Spinal cord (tissue), 9 donors: ENCODE measurements at regions not wholly inside any gene's neighbourhood (a gene's known extent, or its start where the extent isn't known, plus 50 kb on each side); places are given as distances from the start of the nearest gene placed in this dataset.

ENCODE experiments used
- DNase-seq, 6 donors: peaks; one replicate each; pipeline versions ENCODE4 v3.0.0 to v3.0.0-alpha.2; 2013 to 2015; ENCODE audit warnings: low spot score in 6 of 6, low read depth in 4 of 6
- H3K27ac ChIP-seq: one replicate; pipeline ENCODE4 v1.5.1; 2013; ENCODE audit warnings: low read depth, low read length, control low read depth
- H3K27me3 ChIP-seq: one replicate; pipeline ENCODE4 v1.6.1; 2013; ENCODE audit warnings: low read length; ENCODE audit not compliant: control insufficient read depth, insufficient read depth
- H3K36me3 ChIP-seq: one replicate; pipeline ENCODE4 v1.6.1; 2013; ENCODE audit warnings: low read length; ENCODE audit not compliant: control insufficient read depth, insufficient read depth
- H3K4me1 ChIP-seq: one replicate; pipeline ENCODE4 v1.6.1; 2013; ENCODE audit warnings: low read length; ENCODE audit not compliant: control insufficient read depth, insufficient read depth
- H3K4me3 ChIP-seq: one replicate; pipeline ENCODE4 v1.5.1; 2013; ENCODE audit warnings: low read depth, low read length, control low read depth
- H3K9me3 ChIP-seq: one replicate; pipeline ENCODE4 v1.6.1; 2013; ENCODE audit warnings: low read length; ENCODE audit not compliant: control insufficient read depth, insufficient read depth
- WGBS: methylation state at CpG from one replicate; pipeline ENCODE4 v1.1.5; 2013; ENCODE audit warnings: missing lambda C conversion rate; ENCODE audit not compliant: insufficient coverage; 5-methylcytosine and 5-hydroxymethylcytosine counted together
- donor health status: healthy.

GRCh38 chr20:57040466-57040865, 226.0 kb downstream of the BMP7 start:
- 92% methylated on average over 2 of the region's 3 CpGs for WGBS
- Histone ChIP-seq H3K36me3 (no peaks in the 10 kb centered on the region), H3K9me3 (no peaks in the 10 kb centered on the region), H3K27me3 (peaks cover 2% of the 10 kb centered on the region), H3K4me3 (no peak overlapping the region), H3K4me1 (peaks cover 5% of the 10 kb centered on the region), H3K27ac (no peak overlapping the region)
- DNase-seq = no peak

DNA sequence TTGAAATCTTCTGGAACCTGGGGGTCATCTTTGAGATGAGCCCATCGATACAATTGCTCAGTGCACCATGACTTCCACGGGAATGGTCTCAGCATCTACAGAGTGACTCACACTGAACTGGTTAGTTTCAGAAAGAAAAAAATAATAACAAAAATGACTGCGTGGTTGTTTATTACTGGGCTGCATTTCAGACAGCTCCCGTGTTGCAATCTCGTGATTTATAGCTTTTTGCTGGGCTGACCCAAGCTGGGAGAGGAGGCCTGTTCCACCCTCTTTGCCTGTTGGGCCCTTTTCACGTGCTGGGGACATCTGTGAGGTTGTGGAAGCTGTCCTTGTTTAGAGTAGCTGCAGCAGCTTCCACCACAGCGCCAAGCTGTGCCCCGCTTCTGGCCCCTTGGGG, 225.5 kb downstream of the BMP7 start:
- Histone ChIP-seq H3K27me3 (peaks cover 2% of the 10 kb centered on the region), H3K4me1 (peaks cover 5% of the 10 kb centered on the region), H3K9me3 (no peaks in the 10 kb centered on the region), H3K36me3 (no peaks in the 10 kb centered on the region), H3K4me3 (no peak overlapping the region), H3K27ac (no peak overlapping the region)
- DNase-seq = no peak
- WGBS = 56% methylated on average over 6 of the region's 8 CpGs

GRCh38 chr20:57043091-57043490, 223.3 kb downstream of the BMP7 start:
- Histone ChIP-seq H3K27me3 (peaks cover 2% of the 10 kb centered on the region), H3K27ac (no peak overlapping the region), H3K9me3 (no peaks in the 10 kb centered on the region), H3K4me1 (peaks cover 10% of the 10 kb centered on the region), H3K36me3 (no peaks in the 10 kb centered on the region), H3K4me3 (no peak overlapping the region)
- WGBS = 77% methylated on average over 5 of the region's 5 CpGs
- no peak for DNase-seq

GRCh38 chr20:57043669-57044268, 222.7 kb downstream of the BMP7 start:
- H3K27ac ChIP-seq = no peak overlapping the region
- peaks cover under 1% of the 10 kb centered on the region for H3K27me3 ChIP-seq
- no peaks in the 10 kb centered on the region for H3K9me3 ChIP-seq
- H3K4me1 ChIP-seq = peaks cover 10% of the 10 kb centered on the region
- no peak overlapping the region for H3K4me3 ChIP-seq
- DNase-seq = no peak
- no peaks in the 10 kb centered on the region for H3K36me3 ChIP-seq
- WGBS = 58% methylated on average over 15 of the region's 16 CpGs

- H3K4me3 ChIP-seq = no peak overlapping the region
- no peak for DNase-seq
- no peak overlapping the region for H3K27ac ChIP-seq
- H3K36me3 ChIP-seq = no peaks in the 10 kb centered on the region
- no peaks in the 10 kb centered on the region for H3K27me3 ChIP-seq
- WGBS = 37% methylated on average over 17 of the region's 20 CpGs
- H3K9me3 ChIP-seq = no peaks in the 10 kb centered on the region
- H3K4me1 ChIP-seq = peaks cover 10% of the 10 kb centered on the region
Observed at GRCh38 chr20:57047281-57048026, 219.0 kb downstream of the BMP7 start.

DNA sequence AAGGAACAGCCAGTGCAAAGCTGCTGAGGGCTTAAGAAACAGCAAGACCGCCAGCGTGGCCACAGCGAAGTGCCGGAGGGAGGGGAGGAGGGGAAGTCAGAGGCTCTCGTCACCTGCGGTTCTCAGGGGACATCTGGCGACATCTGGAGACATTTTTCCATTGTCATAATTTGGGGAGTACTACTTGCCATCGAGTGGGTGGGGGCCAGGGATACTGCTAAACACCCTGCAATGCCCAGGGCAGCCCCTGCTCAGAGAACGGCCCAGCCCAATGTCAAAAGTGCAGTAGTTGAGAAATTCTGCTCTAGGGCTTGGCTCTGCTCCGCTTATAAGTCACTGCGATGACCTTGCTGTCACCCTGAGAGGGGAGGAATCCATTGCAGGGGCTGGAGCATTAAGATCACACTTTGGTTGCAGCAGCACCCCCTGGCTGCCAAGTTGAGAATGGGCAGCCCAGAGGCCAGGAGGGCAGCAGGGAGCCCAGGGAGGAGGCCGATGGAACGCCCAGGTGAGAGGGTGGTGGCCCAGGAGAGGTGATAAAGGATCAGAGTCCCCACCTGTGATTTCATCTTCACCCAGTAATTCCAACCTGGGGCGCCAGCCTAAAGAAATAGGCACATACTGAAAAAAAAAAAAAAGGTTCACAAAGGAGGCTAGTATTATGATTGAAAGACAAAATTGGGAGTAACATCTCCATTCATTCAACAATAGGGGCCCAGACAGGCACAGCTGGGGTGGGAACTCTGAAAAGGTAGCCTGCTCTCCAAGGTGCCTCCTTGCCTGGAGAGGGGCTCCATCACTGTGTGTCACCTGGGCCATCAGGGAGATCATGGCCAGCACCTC, 218.2 kb downstream of the BMP7 start:
- WGBS = 65% methylated on average over 11 of the region's 14 CpGs
- DNase-seq = peak in 1 of 6 donors; percentile 11
- H3K36me3 ChIP-seq = no peaks in the 10 kb centered on the region
- no peak overlapping the region for H3K4me3 ChIP-seq
- no peak overlapping the region for H3K27ac ChIP-seq
- H3K9me3 ChIP-seq = no peaks in the 10 kb centered on the region
- no peaks in the 10 kb centered on the region for H3K27me3 ChIP-seq
- peaks cover 10% of the 10 kb centered on the region for H3K4me1 ChIP-seq

DNA sequence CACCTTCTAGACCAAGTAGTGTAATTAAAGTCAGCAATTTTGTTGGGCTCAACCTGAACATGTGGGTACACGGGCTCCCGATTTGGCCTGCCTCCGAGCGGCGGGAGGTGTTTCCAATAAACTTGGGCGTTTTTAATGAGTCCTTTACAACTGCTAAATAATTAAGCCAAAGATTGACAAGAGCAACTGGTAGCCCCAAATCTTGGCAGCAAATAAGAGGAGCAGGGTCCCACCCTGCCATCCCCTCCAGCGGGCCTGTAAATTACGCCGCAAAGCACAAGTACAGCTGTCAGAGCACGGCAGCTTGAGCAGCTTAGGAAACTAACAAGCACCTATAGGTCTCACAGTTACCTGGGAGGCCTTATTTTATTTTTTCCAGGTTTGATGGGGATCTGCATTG, 217.1 kb downstream of the BMP7 start:
- Histone ChIP-seq H3K27ac (no peak overlapping the region), H3K4me3 (no peak overlapping the region), H3K4me1 (peaks cover 10% of the 10 kb centered on the region), H3K9me3 (no peaks in the 10 kb centered on the region), H3K36me3 (no peaks in the 10 kb centered on the region), H3K27me3 (no peaks in the 10 kb centered on the region)
- peak in 1 of 6 donors; percentile 50 for DNase-seq
- WGBS = no CpG with 5 or more reads among the region's 10 CpGs

DNA sequence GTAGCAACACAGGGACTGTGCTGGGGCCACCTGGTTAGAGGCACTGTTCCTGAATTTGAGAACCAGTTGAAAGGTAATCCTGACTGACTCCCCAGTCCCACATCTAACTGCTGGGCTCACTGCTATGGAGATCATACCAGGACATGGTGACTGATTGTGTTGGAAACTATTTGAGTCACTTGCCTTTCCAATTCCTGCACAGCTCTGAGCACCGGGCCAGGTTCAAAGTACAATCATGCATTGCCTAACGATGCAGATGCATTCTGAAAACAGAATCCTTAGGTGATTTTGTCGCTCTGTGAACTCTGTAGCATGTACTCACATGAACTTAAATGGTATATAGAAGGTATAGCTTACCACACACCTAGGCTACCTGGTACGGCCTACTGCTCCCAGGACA, 215.3 kb downstream of the BMP7 start:
- 93% methylated on average over 3 of the region's 4 CpGs for WGBS
- H3K27ac ChIP-seq = no peak overlapping the region

DNA sequence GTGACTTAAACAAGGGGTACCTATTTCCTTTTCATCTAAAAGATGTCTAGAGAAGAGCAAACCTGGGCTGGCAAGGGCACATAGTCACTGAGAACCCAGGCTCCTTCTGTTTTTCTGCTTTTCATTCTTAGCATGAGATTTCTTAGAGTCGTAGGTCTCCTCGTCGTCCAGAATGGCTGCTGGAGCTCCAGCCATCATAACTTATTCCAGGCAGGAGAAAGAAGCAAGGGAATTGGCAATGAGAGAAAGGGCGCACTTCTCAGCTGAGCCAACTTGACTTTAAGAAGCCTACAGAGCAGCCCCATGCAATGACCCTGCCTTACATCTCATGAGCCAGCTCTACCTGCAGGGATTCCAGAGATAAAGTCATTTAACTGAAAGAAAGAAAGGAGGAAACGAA, 213.4 kb downstream of the BMP7 start:
- 100% methylated on average over 1 of the region's 5 CpGs for WGBS
- no peaks in the 10 kb centered on the region for H3K36me3 ChIP-seq
- no peak overlapping the region for H3K4me3 ChIP-seq
- no peaks in the 10 kb centered on the region for H3K27me3 ChIP-seq
- H3K4me1 ChIP-seq = peaks cover 7% of the 10 kb centered on the region
- no peak for DNase-seq
- no peaks in the 10 kb centered on the region for H3K9me3 ChIP-seq
- H3K27ac ChIP-seq = no peak overlapping the region

More for the DNA sequence above, 215.3 kb downstream of the BMP7 start:
- DNase-seq = no peak
- Histone ChIP-seq H3K36me3 (no peaks in the 10 kb centered on the region), H3K4me1 (peaks cover 12% of the 10 kb centered on the region), H3K27me3 (no peaks in the 10 kb centered on the region), H3K4me3 (no peak overlapping the region), H3K9me3 (no peaks in the 10 kb centered on the region)
